GM18861 (cell line): ENCODE measurements at regions not wholly inside any gene's neighbourhood (a gene's known extent, or its start where the extent isn't known, plus 50 kb on each side); places are given as distances from the start of the nearest gene placed in this dataset.

Experiments used
- ATAC-seq: cut with Tn5 transposase; IDR thresholded peaks from one replicate; pipeline ENCODE4 v1.9.1; 2021; ENCODE audit not compliant: unreplicated experiment

GRCh38 chr12:66848967-66849366 is 170.1 kb upstream of the GRIP1 start:
- no peak for ATAC-seq

- ATAC-seq: no peak
These were observed 172.3 kb upstream of the GRIP1 start for GRCh38 chr12:66851134-66851533.

GRCh38 chr12:66852091-66852490 is 173.2 kb upstream of the GRIP1 start:
- ATAC-seq: no peak

GRCh38 chr12:66852765-66853164 is 173.9 kb upstream of the GRIP1 start:
- no peak for ATAC-seq

GRCh38 chr12:66859751-66860440 is 181.0 kb upstream of the GRIP1 start:
- ATAC-seq: no peak

- peak; percentile 71 for ATAC-seq
These were observed 182.2 kb upstream of the GRIP1 start for GRCh38 chr12:66860752-66861750.

- no peak for ATAC-seq
These were observed 183.6 kb upstream of the GRIP1 start for GRCh38 chr12:66862356-66862985.

- no peak for ATAC-seq
These were observed 184.4 kb upstream of the GRIP1 start for GRCh38 chr12:66863276-66863675.

GRCh38 chr12:66877925-66878324 is 199.0 kb upstream of the GRIP1 start:
- no peak for ATAC-seq

GRCh38 chr12:66879409-66879808 is 200.5 kb upstream of the GRIP1 start:
- ATAC-seq: no peak

- ATAC-seq: no peak
These were observed 202.5 kb upstream of the GRIP1 start for GRCh38 chr12:66881386-66881785.

- ATAC-seq: no peak
These were observed 205.2 kb upstream of the GRIP1 start for GRCh38 chr12:66884091-66884490.

GRCh38 chr12:66885115-66885875 is 206.4 kb upstream of the GRIP1 start:
- no peak for ATAC-seq

- no peak for ATAC-seq
These were observed 217.9 kb upstream of the GRIP1 start for GRCh38 chr12:66896797-66897196.

GRCh38 chr12:66898700-66899469 is 220.0 kb upstream of the GRIP1 start:
- ATAC-seq: no peak

GRCh38 chr12:66899588-66899987 is 220.7 kb upstream of the GRIP1 start:
- ATAC-seq: no peak

GRCh38 chr12:66900616-66901015 is 221.7 kb upstream of the GRIP1 start:
- no peak for ATAC-seq

- ATAC-seq: peak; percentile 93
These were observed 222.5 kb upstream of the GRIP1 start for GRCh38 chr12:66901138-66901932.

GRCh38 chr12:66902020-66902419 is 223.1 kb upstream of the GRIP1 start:
- ATAC-seq: no peak
